Lower leg skin (tissue), 3 donors: ENCODE measurements at regions not wholly inside any gene's neighbourhood (a gene's known extent, or its start where the extent isn't known, plus 50 kb on each side); places are given as distances from the start of the nearest gene placed in this dataset.

Experiments used
- POLR2A ChIP-seq, 2 donors: fragments of 450-650 bp; IDR thresholded peaks; one replicate each; pipeline ENCODE4 v1.6.1; 2016 to 2017; ENCODE audit warnings: antibody characterized with exemption in 2 of 2, mild to moderate bottlenecking in 1 of 2, moderate library complexity in 1 of 2
- TF ChIP-seq, protein P1 (sequence below), 3 donors: fragments of 450-650 bp; IDR thresholded peaks; one replicate each; pipeline ENCODE4 v1.5.1; 2016; ENCODE audit warnings: antibody characterized with exemption in 3 of 3, mild to moderate bottlenecking in 3 of 3, moderate library complexity in 2 of 3

DNA sequence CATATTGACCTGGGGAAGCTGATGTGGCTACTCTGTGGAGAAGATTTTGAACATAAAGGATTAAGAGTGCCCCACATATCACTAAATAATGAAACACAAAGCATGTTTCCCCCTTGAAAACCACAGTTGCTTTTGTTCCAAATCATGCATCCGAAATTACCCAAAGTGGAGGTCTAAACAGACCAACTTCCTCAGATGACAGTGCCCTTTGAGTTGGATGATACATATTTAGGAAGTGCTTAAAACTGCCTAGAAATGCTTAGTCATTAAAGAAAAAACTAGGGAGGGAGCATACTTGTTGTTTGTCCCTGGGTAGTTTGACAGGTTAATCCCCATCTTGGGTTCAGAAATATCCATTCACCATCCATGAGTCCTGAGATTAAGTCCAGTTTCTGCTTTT is 1070.3 kb downstream of the SUCLG1 start:
- TF ChIP-seq, protein P1, sequence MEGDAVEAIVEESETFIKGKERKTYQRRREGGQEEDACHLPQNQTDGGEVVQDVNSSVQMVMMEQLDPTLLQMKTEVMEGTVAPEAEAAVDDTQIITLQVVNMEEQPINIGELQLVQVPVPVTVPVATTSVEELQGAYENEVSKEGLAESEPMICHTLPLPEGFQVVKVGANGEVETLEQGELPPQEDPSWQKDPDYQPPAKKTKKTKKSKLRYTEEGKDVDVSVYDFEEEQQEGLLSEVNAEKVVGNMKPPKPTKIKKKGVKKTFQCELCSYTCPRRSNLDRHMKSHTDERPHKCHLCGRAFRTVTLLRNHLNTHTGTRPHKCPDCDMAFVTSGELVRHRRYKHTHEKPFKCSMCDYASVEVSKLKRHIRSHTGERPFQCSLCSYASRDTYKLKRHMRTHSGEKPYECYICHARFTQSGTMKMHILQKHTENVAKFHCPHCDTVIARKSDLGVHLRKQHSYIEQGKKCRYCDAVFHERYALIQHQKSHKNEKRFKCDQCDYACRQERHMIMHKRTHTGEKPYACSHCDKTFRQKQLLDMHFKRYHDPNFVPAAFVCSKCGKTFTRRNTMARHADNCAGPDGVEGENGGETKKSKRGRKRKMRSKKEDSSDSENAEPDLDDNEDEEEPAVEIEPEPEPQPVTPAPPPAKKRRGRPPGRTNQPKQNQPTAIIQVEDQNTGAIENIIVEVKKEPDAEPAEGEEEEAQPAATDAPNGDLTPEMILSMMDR (IDR thresholded peaks at IDR 0.05) = no peak
- TF ChIP-seq POLR2A (IDR thresholded peaks at IDR 0.05) = no peak
